HUES64 (cell line): ENCODE measurements at regions not wholly inside any gene's neighbourhood (a gene's known extent, or its start where the extent isn't known, plus 50 kb on each side); places are given as distances from the start of the nearest gene placed in this dataset.

Experiments used
- H3K27ac ChIP-seq: 2 replicates; pipeline ENCODE4 v1.7.0; 2013; ENCODE audit warnings: low read depth, low read length, inconsistent platforms
- H3K27me3 ChIP-seq: 2 replicates; pipeline ENCODE4 v1.6.1; 2013; ENCODE audit warnings: mild to moderate bottlenecking, low read length; ENCODE audit not compliant: insufficient read depth
- H3K36me3 ChIP-seq: 2 replicates; pipeline ENCODE4 v1.6.1; 2013; ENCODE audit warnings: mild to moderate bottlenecking, low read length; ENCODE audit not compliant: insufficient read depth
- H3K4me1 ChIP-seq: 2 replicates; pipeline ENCODE4 v1.6.1; 2013; ENCODE audit warnings: mild to moderate bottlenecking, low read length, moderate library complexity; ENCODE audit not compliant: insufficient read depth
- H3K4me3 ChIP-seq: 2 replicates; pipeline ENCODE4 v1.5.1; 2013; ENCODE audit warnings: mild to moderate bottlenecking, low read length, moderate library complexity
- H3K9ac ChIP-seq: 2 replicates; pipeline ENCODE4 v1.6.1; 2013; ENCODE audit warnings: mild to moderate bottlenecking, low read depth, low read length
- H3K9me3 ChIP-seq: 2 replicates; pipeline ENCODE4 v1.6.1; 2013; ENCODE audit warnings: low read depth, low read length; ENCODE audit not compliant: insufficient read depth
- WGBS: fragments of 150-250, 120-280 bp; methylation state at CpG from one replicate; pipeline ENCODE4 v1.1.7; 2013; ENCODE audit warnings: missing lambda C conversion rate; 5-methylcytosine and 5-hydroxymethylcytosine counted together

GRCh38 chr18:27276479-27276878 lies 91.4 kb upstream of the CHST9 start:
- 98% methylated on average over 2 of the region's 2 CpGs for WGBS
- Histone ChIP-seq H3K4me3 (no peak overlapping the region), H3K27ac (no peak overlapping the region), H3K9ac (no peak overlapping the region), H3K9me3 (peaks cover 9% of the 10 kb centered on the region), H3K36me3 (no peaks in the 10 kb centered on the region), H3K4me1 (no peaks in the 10 kb centered on the region), H3K27me3 (no peaks in the 10 kb centered on the region)

GRCh38 chr18:27274901-27275300 lies 89.8 kb upstream of the CHST9 start:
- Histone ChIP-seq H3K27me3 (no peaks in the 10 kb centered on the region), H3K4me1 (no peaks in the 10 kb centered on the region), H3K27ac (no peak overlapping the region), H3K9ac (no peak overlapping the region), H3K9me3 (peaks cover 21% of the 10 kb centered on the region), H3K4me3 (no peak overlapping the region), H3K36me3 (no peaks in the 10 kb centered on the region)
- WGBS = 100% methylated on average over 2 of the region's 3 CpGs

DNA sequence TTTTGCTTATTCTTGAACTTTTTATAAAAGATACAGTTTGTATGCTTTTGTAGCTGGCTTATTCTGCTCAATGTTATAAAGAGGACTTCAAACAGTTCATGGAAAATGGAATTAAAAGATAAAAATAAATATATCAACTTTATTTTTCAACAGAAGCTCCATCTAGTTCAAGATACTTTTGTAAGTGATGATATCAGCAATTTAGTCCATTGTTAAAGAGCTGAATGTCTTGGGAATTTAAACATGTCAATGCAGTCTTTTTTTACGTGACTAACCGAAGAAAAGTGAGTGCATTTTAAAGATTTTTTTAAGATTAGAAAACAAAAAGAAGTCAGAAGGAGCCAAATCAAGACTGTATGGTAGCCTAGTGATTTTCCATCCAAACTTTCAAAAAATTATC lies 85.4 kb upstream of the CHST9 start:
- Histone ChIP-seq H3K36me3 (no peaks in the 10 kb centered on the region), H3K4me3 (no peak overlapping the region), H3K9me3 (peaks cover 17% of the 10 kb centered on the region; the same call in 1 of the 2 replicates), H3K9ac (no peak overlapping the region), H3K27me3 (no peaks in the 10 kb centered on the region), H3K4me1 (no peaks in the 10 kb centered on the region), H3K27ac (no peak overlapping the region)
- 92% methylated on average over 2 of the region's 2 CpGs for WGBS

DNA sequence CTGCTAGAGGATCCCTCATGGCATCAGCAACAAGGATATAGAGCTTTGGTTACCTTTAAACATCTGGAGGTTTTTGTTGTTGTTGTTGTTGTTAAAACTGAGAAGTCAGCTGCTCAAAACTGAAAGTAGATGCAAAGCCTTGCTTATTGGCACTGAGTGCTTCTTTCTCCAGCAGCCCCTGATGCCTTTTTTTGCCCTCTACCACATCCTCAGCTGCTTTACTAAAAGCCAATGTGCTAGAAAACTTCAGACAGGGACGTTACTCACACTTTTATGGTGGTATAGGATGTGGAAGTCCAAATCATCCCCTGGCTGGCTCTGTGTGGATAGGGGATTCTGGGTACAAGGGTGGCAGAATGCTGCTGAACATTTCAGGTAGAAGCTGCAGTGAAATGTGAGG lies 78.3 kb upstream of the CHST9 start:
- no peaks in the 10 kb centered on the region for H3K4me1 ChIP-seq
- H3K36me3 ChIP-seq = no peaks in the 10 kb centered on the region
- peaks cover 23% of the 10 kb centered on the region for H3K9me3 ChIP-seq
- WGBS = 95% methylated on average over 1 of the region's 1 CpG
- H3K27ac ChIP-seq = no peak overlapping the region
- H3K27me3 ChIP-seq = no peaks in the 10 kb centered on the region
- H3K4me3 ChIP-seq = no peak overlapping the region
- no peak overlapping the region for H3K9ac ChIP-seq

DNA sequence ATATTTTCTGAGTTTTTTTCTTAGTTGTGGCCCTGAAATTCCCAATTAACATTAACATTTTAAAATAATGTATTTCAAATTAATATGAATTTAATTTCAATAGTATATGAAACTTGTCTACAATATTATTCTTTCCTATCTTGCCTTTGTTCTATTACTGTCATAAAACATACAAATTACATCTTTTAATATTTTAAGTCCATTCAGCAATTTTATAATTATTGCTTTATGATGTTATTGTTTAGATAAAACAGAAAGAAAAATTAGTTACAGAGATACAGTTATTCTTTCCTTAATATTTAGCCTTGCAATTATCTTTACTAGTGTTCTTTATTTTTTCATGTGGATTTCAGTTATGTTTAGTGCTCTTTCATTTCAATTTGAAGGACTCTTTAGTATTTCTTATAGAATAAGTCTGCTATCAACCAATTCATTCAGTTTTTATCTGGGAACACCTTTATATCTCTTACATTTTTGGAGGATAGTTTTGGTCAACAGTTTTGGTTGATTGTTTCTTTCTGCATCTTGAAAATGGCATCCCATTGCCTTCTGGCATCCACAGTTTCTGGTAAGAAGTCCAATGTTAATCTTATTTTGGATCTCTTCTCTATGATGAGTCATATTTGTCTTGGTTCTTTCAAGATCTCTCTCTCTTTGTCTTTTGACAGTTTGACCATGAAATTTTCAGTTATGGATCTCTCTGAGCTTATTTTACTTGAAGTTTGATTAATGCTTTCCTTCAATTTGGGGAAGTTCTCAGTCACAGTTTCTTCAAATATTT lies 76.9 kb upstream of the CHST9 start:
- H3K9me3 ChIP-seq = peaks cover 23% of the 10 kb centered on the region
- H3K4me3 ChIP-seq = no peak overlapping the region
- H3K4me1 ChIP-seq = no peaks in the 10 kb centered on the region
- H3K36me3 ChIP-seq = no peaks in the 10 kb centered on the region
- H3K9ac ChIP-seq = no peak overlapping the region
- no peaks in the 10 kb centered on the region for H3K27me3 ChIP-seq
- no peak overlapping the region for H3K27ac ChIP-seq

DNA sequence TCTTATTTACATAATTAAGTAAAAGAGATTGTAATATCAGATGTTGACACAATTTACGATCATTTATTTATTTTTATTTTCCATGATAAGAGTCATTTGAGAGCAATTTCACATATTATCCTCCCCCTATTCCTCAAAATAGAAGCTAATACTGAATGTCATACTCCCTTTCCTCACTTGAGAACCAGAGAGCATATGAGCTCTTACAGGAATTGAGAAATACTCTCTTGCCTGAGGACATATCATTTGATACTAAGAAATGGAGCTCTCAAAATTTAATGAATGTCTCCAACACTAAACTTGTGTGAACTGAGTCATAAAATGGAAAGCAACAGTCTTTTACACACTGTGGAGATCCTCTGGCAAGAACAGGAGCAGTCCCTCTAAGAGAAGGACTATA lies 68.5 kb upstream of the CHST9 start:
- Histone ChIP-seq H3K4me1 (no peaks in the 10 kb centered on the region), H3K9ac (no peak overlapping the region), H3K27me3 (no peaks in the 10 kb centered on the region), H3K9me3 (no peaks in the 10 kb centered on the region), H3K36me3 (no peaks in the 10 kb centered on the region), H3K27ac (no peak overlapping the region), H3K4me3 (no peak overlapping the region)
- WGBS = 100% methylated on average over 1 of the region's 1 CpG

DNA sequence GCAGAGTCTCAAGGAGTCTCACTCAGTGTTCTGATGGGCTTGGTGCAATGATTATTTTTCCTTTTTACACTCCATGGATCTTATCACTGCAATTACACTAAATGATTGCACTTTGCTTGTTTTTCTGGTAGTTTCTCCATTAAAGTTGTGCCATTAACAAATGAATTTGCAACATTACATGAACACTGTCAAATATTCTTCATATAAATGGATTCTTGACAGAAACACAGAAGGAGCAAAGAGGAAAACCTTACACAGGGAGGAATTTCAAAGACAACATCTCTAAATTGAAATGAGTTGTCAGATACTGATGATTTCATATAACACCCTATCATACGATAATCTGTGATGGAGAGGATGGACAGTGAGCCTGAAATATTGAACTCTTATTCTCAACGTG lies 65.4 kb upstream of the CHST9 start:
- no peaks in the 10 kb centered on the region for H3K9me3 ChIP-seq
- no peak overlapping the region for H3K4me3 ChIP-seq
- 100% methylated on average over 1 of the region's 2 CpGs for WGBS
- H3K9ac ChIP-seq = no peak overlapping the region
- H3K4me1 ChIP-seq = no peaks in the 10 kb centered on the region
- H3K27me3 ChIP-seq = no peaks in the 10 kb centered on the region
- no peaks in the 10 kb centered on the region for H3K36me3 ChIP-seq
- H3K27ac ChIP-seq = no peak overlapping the region

GRCh38 chr18:27249933-27250332 lies 64.8 kb upstream of the CHST9 start:
- Histone ChIP-seq H3K9me3 (no peaks in the 10 kb centered on the region), H3K27ac (no peak overlapping the region), H3K4me1 (no peaks in the 10 kb centered on the region), H3K4me3 (no peak overlapping the region), H3K27me3 (no peaks in the 10 kb centered on the region), H3K36me3 (no peaks in the 10 kb centered on the region), H3K9ac (no peak overlapping the region)
- WGBS = no CpG with 5 or more reads among the region's 1 CpG

DNA sequence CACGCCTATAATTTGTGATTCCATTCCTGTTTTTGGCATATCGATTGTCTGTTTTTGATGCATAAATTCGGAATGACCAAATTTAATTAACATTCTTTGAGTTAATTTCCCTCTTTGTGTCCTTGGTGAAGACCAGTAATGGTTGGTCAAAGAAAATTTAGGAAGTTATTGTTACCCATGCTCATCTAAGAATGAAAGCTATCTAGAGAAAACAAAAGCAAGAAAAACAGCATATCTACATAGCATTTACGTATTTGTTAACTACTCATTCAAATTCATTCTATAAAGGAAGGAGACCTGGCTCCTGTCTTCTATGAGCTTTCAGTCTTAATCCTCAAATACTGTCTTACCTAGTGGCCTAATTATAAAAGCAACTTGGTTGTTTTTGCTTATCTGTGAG lies 59.2 kb upstream of the CHST9 start:
- H3K9me3 ChIP-seq = no peaks in the 10 kb centered on the region
- no peak overlapping the region for H3K4me3 ChIP-seq
- no peak overlapping the region for H3K9ac ChIP-seq
- no peak overlapping the region for H3K27ac ChIP-seq
- H3K4me1 ChIP-seq = peaks cover 3% of the 10 kb centered on the region; the same call in 1 of the 2 replicates
- H3K36me3 ChIP-seq = no peaks in the 10 kb centered on the region
- H3K27me3 ChIP-seq = no peaks in the 10 kb centered on the region
- 86% methylated on average over 4 of the region's 4 CpGs for WGBS

DNA sequence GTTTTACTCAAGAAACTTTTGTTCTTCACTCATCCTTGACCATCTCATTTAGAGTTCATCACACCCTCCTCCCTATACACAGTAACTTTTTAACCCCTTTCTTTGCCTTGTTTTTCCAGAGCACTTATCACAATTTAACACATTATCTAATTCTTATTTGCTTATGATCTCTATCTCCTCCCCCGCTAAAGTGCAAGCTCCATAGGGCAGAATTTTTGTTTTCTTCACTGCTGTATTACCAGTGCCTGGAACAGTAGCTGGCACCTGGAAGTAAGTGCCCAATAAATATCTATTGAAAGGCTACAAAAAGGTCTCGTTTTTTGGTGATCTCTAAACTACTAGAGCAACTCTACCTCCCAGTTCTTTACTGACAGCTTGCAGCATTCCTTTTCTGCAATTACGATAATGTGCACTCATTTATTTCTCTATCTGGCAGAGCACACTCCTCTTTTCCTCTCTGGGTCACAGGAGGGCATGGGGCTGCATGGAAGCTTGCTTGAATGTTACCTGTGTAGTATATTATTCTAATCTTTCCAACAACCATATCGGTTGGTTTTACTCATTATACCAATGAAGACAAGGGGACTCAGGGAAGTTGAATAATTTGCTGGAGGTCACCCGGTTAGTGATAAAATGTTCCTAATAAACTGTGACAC lies 57.4 kb upstream of the CHST9 start:
- Histone ChIP-seq H3K36me3 (no peaks in the 10 kb centered on the region), H3K4me1 (peaks cover 3% of the 10 kb centered on the region; the same call in 1 of the 2 replicates), H3K9me3 (no peaks in the 10 kb centered on the region), H3K27ac (no peak overlapping the region), H3K9ac (no peak overlapping the region), H3K4me3 (no peak overlapping the region), H3K27me3 (no peaks in the 10 kb centered on the region)
- 87% methylated on average over 4 of the region's 5 CpGs for whole genome bisulfite sequencing

GRCh38 chr18:27240383-27240782 lies 55.3 kb upstream of the CHST9 start:
- Histone ChIP-seq H3K27ac (no peak overlapping the region), H3K9me3 (no peaks in the 10 kb centered on the region), H3K4me1 (peaks cover 3% of the 10 kb centered on the region; the same call in 1 of the 2 replicates), H3K4me3 (no peak overlapping the region), H3K9ac (no peak overlapping the region), H3K36me3 (no peaks in the 10 kb centered on the region), H3K27me3 (no peaks in the 10 kb centered on the region)
- 84% methylated on average over 3 of the region's 3 CpGs for WGBS
